ENCODE measurements at regions not wholly inside any gene's neighbourhood (a gene's known extent, or its start where the extent isn't known, plus 50 kb on each side); places are given as distances from the start of the nearest gene placed in this dataset.
A peak's percentile ranks its signal among the peaks of the same experiment; 100 is the strongest.

DNA sequence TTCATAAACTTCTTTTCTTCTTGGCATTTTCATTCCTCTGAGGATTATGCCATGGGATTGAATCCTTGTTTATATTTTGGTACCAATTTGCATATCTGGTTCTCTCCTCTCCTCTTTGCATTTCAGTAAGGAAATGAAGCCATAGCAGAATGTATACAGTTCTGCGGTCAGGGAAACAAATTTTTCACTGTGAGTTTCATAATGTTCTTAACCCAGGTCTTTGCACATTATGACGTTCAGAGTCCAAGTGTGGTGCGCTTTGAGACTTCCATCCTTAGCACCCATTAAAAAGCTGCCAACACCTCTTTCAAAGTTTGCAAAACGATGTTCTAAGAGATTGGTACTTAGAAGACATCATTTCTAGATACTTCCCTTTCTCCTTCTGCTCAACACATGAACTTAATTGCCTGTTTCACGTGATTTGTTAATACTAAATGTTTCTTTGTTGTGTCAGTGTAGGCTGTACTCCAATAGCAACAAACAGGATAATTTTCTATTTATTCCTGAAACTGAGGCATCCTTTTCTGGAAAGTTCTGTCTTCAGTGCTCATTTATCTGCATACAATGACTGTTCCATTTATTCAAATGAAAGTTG, 953.1 kb upstream of the NR2F2 start:
- no peak for DNase-seq (ENCODE audit: low spot score)

GRCh38 chr15:95394186-95395067, 936.1 kb upstream of the NR2F2 start:
- peak; percentile 35 for DNase-seq (ENCODE audit: low spot score)

DNA sequence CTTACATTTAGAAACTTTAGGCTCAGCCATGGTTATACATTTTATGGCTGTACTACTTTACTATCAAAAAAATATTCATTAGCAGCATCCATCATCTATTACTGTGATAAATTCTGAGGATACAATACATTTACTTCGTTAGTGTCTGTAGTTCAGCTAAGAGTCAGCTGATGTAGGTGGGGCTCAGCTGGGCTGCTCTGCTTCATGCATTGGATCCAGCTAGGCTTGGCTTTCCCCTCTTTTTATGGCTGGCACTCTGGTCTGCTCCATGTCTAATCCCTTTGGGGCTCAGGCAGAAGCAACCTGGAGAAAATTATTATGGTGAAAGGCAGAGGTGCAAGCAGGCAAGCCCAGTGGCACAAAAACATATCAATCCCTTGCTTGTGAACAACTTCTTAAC, 930.1 kb upstream of the NR2F2 start:
- no peak for DNase-seq (ENCODE audit: low spot score)

GRCh38 chr15:95401587-95401986, 928.9 kb upstream of the NR2F2 start:
- no peak for DNase-seq (ENCODE audit: low spot score)

- DNase-seq (ENCODE audit: low spot score), result no peak
These were observed 925.1 kb upstream of the NR2F2 start for GRCh38 chr15:95405447-95405846.

GRCh38 chr15:95407534-95407933, 923.0 kb upstream of the NR2F2 start:
- no peak for DNase-seq (ENCODE audit: low spot score)

DNA sequence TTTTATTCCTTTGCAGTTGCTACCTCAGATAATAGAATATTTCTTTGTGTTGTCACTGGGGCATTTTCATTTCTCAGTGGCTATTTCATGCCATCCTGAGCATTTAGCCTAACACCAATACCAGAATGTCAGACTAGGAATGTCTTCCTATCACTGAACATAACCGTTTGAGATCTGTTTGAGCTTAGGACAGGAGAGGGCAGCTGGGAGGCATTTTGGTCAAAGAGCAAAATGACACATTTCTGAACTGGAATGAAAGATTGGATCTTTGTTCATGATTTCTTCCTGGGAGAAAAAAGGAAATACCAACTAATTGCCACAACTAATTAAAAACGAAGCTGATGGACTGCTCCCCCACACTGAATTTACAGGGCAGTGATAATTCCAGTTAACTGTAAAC, 921.3 kb upstream of the NR2F2 start:
- no peak for DNase-seq (ENCODE audit: low spot score)

DNA sequence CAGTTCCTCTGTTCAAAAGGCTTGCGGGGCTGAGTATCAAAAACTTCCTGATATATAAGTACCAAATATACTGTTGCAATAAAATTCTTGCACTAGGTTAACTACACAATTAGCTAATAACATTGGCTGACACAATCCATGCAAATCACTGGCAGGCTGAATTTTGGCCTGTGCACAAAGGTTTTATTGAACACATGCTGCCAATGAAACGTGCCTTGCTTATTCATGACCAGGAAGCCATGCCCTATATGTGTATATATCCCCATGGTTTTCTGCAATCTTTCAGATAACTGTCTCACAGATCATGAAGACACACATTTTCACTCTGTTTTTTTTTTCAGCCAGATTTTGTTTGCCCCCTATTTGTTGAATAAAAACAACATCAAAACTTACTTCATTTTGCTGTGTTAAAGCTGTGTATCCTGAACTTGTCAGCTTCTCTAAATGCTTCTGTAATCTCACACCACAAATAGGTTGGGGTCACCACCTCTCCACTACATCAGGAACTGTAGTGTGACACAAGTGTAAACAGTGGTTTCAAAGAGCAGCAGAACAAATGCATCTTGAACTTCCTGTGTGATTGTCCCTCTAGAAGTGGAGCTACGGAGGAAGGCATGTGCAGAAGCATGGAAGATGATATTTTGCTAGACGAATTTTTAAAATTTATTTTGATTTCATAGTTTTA, 920.7 kb upstream of the NR2F2 start:
- DNase-seq (ENCODE audit: low spot score), result no peak

- no peak for DNase-seq (ENCODE audit: low spot score)
These were observed 919.7 kb upstream of the NR2F2 start for GRCh38 chr15:95410757-95411156.

- no peak for DNase-seq (ENCODE audit: low spot score)
These were observed 913.9 kb upstream of the NR2F2 start for GRCh38 chr15:95416576-95416975.

DNA sequence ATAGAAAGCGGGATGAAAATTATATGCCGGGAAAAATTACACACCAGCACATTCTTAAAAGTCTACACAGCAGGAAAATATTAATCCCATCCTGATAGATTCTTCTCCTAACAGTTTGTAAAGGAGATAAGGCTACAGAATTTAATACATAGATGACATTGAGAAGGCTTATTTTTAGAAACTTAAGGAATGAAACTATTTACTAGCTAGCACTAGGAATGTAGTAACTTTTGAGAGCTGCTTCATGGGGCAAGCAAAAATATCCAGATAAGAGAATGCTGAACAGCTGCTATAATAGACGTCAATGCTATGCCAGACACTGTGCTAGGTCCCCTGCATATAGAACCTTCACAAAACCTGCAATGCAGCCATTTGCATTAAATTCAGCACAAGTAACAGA, 912.7 kb upstream of the NR2F2 start:
- DNase-seq (ENCODE audit: low spot score), result no peak

DNA sequence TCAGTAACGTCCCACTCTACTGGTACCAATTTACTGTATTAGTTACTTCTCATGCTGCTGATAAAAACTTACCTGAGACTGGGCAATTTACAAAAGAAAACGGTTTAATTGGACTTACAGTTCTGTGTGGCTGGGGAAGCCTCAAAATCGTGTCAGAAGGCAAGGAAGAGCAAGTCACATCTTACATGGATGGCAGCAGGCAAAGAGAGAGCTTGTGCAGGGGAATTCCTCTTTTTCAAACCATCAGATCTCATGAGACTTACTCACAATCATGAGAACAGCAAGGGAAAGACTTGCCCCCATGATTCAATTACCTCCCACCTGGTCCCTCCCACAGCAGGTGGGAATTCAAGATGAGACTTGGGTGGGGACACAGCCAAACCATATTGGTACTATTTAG, 908.2 kb upstream of the NR2F2 start:
- no peak for DNase-seq (ENCODE audit: low spot score)

- DNase-seq (ENCODE audit: low spot score), result no peak
These were observed 904.6 kb upstream of the NR2F2 start for GRCh38 chr15:95425859-95426258.

- DNase-seq (ENCODE audit: low spot score), result no peak
These were observed 901.2 kb upstream of the NR2F2 start for GRCh38 chr15:95429345-95429744.

DNA sequence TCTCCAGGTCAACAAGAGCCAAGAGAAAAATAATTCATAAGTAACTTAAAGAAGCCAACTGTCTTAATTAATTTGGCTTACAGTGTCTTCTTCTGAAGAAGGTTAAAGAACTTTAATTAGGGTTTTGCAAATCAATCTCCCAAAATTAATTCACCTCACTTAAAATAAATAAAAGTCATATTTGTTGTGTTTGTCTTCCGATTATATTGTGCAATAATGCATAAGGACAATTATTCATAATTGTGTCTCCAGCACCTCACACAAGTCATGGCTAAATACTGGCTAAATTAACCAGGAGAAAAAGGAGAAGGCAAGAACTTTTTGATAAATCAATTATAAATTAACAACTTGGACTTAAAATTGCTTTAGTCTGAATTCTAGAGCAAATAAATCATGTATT, 899.0 kb upstream of the NR2F2 start:
- no peak for DNase-seq (ENCODE audit: low spot score)

DNA sequence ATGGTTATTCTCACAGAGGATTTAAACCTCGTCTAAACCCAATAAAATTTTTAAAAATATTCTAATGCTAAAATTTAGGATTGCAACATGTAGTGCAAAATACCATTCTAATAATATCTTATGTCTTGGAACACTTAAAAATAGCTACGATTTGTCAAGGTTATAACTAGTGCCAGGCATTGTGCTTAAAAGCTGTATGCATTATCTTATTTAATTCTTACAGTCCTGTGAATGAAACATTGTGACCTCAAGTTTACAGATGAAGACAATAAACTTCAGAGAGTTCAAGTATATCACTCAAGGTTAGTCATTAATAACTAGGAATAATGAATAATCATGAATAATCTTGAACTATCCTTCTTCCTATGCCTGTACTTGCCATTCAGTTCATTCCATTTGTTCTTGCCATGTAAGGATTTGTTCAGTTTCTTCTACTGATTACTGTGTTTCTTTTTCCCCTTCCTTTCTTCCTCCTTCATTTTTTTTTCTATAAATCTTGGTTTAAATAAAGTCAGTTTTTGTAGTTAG, 897.6 kb upstream of the NR2F2 start:
- DNase-seq (ENCODE audit: low spot score), result no peak

- no peak for DNase-seq (ENCODE audit: low spot score)
These were observed 890.6 kb upstream of the NR2F2 start for GRCh38 chr15:95439922-95440376.

DNA sequence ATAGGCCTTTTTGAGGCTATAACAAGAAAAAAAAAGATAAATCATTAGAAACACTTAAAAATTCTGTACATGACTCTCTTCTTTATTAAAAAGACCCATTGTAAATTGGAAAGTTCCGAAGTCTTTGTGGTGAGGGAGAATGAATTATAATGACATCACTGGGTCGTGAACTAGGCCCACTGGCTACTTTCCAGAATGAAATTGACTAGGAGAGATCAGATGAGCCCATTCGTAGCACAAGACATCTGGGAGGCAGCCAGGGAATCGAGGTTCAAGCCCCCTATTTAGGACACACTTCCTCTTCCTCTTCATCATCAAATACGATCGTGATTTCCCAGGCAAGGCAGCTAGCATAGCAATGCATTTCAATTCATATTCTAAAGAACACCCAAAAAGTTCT, 889.8 kb upstream of the NR2F2 start:
- DNase-seq (ENCODE audit: low spot score), result peak; percentile 32

- no peak for DNase-seq (ENCODE audit: low spot score)
These were observed 888.3 kb upstream of the NR2F2 start for GRCh38 chr15:95442107-95442719.

DNA sequence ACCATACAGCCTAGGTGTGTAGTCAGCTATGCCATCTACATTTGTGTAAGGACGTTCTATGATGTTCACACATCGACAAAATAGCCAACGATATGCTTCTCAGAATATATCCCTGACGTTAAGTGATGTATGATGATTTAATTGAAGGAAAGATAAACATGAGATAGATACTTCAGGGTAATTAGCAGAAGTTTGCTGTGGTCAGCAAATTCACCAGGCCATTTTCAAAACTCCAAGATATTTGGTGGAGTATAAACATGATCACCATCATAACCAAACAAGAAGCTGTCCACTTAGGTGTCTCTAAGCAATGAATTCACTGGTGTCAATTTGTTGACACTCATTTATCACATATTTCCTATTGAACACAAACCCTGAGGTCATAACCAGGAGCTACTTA, 885.6 kb upstream of the NR2F2 start:
- DNase-seq (ENCODE audit: low spot score), result no peak

- DNase-seq (ENCODE audit: low spot score), result no peak
These were observed 883.6 kb upstream of the NR2F2 start for GRCh38 chr15:95446854-95447253.

DNA sequence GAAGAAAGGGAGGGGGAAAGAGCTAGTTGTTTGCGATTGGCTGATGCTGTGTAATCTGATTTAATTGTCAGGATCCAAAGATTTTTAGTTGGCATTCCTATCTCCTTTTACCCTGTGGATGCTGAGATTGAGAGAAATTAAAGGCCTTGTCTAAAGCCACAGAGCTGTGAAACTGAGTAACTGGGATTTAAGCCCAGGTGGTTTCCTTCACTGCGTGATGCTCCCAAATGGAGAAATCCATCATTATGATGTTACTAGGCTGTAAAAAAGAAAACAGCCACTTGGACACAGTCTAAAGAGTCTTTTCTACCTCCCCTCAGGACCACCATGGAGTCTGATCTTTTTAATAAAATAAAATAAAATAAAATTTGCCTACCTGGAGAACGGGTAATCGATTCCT, 883.0 kb upstream of the NR2F2 start:
- DNase-seq (ENCODE audit: low spot score), result no peak

Measured in COLO829 (cell line).